CD4-positive, alpha-beta T cell (primary cell): ENCODE measurements at regions not wholly inside any gene's neighbourhood (a gene's known extent, or its start where the extent isn't known, plus 50 kb on each side); places are given as distances from the start of the nearest gene placed in this dataset.

Experiments used
- ATAC-seq: fragments of 200-7000 bp; cut with Tn5 transposase; one replicate; pipeline ENCODE4 v1.10.0; 2022; ENCODE audit warnings: mild to moderate bottlenecking; ENCODE audit not compliant: poor library complexity
- CTCF ChIA-PET: fragments of 350-600 bp; sonication (Branson Sonifier 250); formaldehyde crosslinking; loops from one replicate; lab custom pipeline; 2021; ENCODE audit warnings: antibody characterized with exemption, inconsistent platforms; lab: Charles Lee
- POLR2A ChIA-PET: fragments of 350-600 bp; sonication (Branson Sonifier 250); formaldehyde crosslinking; loops from one replicate; lab custom pipeline; 2021; ENCODE audit warnings: antibody characterized with exemption, inconsistent platforms; lab: Charles Lee
- DNase-seq, 14 experiments: peaks; one replicate each; pipeline ENCODE4 v3.0.0-alpha.2; 2013 to 2020; ENCODE audit warnings: mixed read lengths in 2 of 14
- H3K27ac ChIP-seq, 2 donors: one replicate each; pipeline versions ENCODE4 v1.5.1 to v1.7.0; 2013; ENCODE audit warnings: low read length in 2 of 2, low read depth in 1 of 2, mild to moderate bottlenecking in 1 of 2
- H3K27me3 ChIP-seq, 2 experiments: 1 replicate in 1 of 2; 2 replicates in 1 of 2; pipeline versions ENCODE4 v1.6.1 to v1.7.0; 2013; ENCODE audit warnings: low read length in 2 of 2, control low read depth in 1 of 2, mild to moderate bottlenecking in 1 of 2, moderate library complexity in 1 of 2; ENCODE audit not compliant: insufficient read depth in 2 of 2, control insufficient read depth in 1 of 2
- H3K36me3 ChIP-seq: one replicate; pipeline ENCODE4 v1.6.1; 2013; ENCODE audit warnings: low read length, control low read depth; ENCODE audit not compliant: insufficient read depth
- H3K4me1 ChIP-seq: one replicate; pipeline ENCODE4 v1.6.1; 2013; ENCODE audit warnings: low read length, control low read depth; ENCODE audit not compliant: insufficient read depth
- H3K4me3 ChIP-seq: one replicate; pipeline ENCODE4 v1.5.1; 2013; ENCODE audit warnings: mild to moderate bottlenecking, low read length, moderate library complexity
- H3K9me3 ChIP-seq, 2 experiments: 1 replicate in 1 of 2; 2 replicates in 1 of 2; pipeline versions ENCODE4 v1.6.1 to v1.7.0; 2013; ENCODE audit warnings: low read length in 2 of 2, mild to moderate bottlenecking in 2 of 2, control low read depth in 1 of 2, moderate library complexity in 1 of 2; ENCODE audit not compliant: control insufficient read depth in 1 of 2, insufficient read depth in 1 of 2
- H3K27ac Mint-ChIP-seq: one replicate; pipeline ENCODE4 v1.8.0; 2020; ENCODE audit warnings: mixed read lengths
- H3K27me3 Mint-ChIP-seq: one replicate; pipeline ENCODE4 v1.8.0; 2021; ENCODE audit warnings: mixed read lengths
- H3K36me3 Mint-ChIP-seq: one replicate; pipeline ENCODE4 v1.8.0; 2021; ENCODE audit warnings: low read depth, mixed read lengths
- H3K4me1 Mint-ChIP-seq: one replicate; pipeline ENCODE4 v1.8.0; 2021; ENCODE audit warnings: low read depth, mixed read lengths
- H3K4me3 Mint-ChIP-seq: one replicate; pipeline ENCODE4 v1.8.0; 2020; ENCODE audit warnings: mild to moderate bottlenecking, mixed read lengths
- H3K9me3 Mint-ChIP-seq: one replicate; pipeline ENCODE4 v1.8.0; 2020; ENCODE audit warnings: mixed read lengths
- CTCF ChIP-seq: fragments of 200-600 bp; IDR thresholded peaks from one replicate; pipeline ENCODE4 v1.8.0; 2022; ENCODE audit warnings: antibody characterized with exemption, mild to moderate bottlenecking
- intact Hi-C, 2 experiments: fragments of 100-400 bp; cut with DNase I in 1 of 2; cut with micrococcal nuclease in 1 of 2; formaldehyde crosslinking; loops; one replicate each; pipeline versions ENCODE4 v1.15.1 to v1.9.0; 2023 to 2025; cut with DNase I, micrococcal nuclease

- CTCF ChIA-PET: no interaction called here
- ATAC-seq (no peak), DNase-seq (no peak)
- Mint-ChIP-seq H3K36me3 (no peaks in the 10 kb centered on the region), H3K27me3 (no peaks in the 10 kb centered on the region), H3K4me3 (no peak overlapping the region), H3K27ac (no peak overlapping the region), H3K9me3 (peaks cover 3% of the 10 kb centered on the region), H3K4me1 (no peaks in the 10 kb centered on the region)
- TF ChIP-seq CTCF: no peak
- Histone ChIP-seq H3K36me3 (no peaks in the 10 kb centered on the region), H3K27ac (no peak overlapping the region), H3K9me3 (peaks cover 0 to 6% of the 10 kb centered on the region in 2 experiments), H3K27me3 (no peaks in the 10 kb centered on the region), H3K4me1 (no peaks in the 10 kb centered on the region), H3K4me3 (no peak overlapping the region)
- intact Hi-C loops: loop anchor here (5.0 to 10.0 kb wide), 4 partner anchors 290 to 620 kb away; partner anchors contain the start of gene IFT57 (in 1 of the 2)
- POLR2A ChIA-PET: no interaction called here
Observed at GRCh38 chr3:107934808-107935207, 156.0 kb downstream of the CD47 start.

GRCh38 chr3:107933450-107933849 lies 157.4 kb downstream of the CD47 start:
- no peak overlapping the region for H3K4me3 Mint-ChIP-seq
- no peak for DNase-seq
- H3K27me3 ChIP-seq: no peaks in the 10 kb centered on the region
- H3K27ac ChIP-seq: no peak overlapping the region
- peaks cover 0 to 6% of the 10 kb centered on the region in 2 experiments for H3K9me3 ChIP-seq
- no peak overlapping the region for H3K4me3 ChIP-seq
- no peaks in the 10 kb centered on the region for H3K36me3 ChIP-seq
- CTCF ChIA-PET: no interaction called here
- H3K36me3 Mint-ChIP-seq: no peaks in the 10 kb centered on the region
- no peak for TF ChIP-seq CTCF
- POLR2A ChIA-PET: no interaction called here
- ATAC-seq: no peak
- H3K27me3 Mint-ChIP-seq: no peaks in the 10 kb centered on the region
- H3K9me3 Mint-ChIP-seq: peaks cover 3% of the 10 kb centered on the region
- H3K4me1 ChIP-seq: no peaks in the 10 kb centered on the region
- no peak overlapping the region for H3K27ac Mint-ChIP-seq
- intact Hi-C loops: loop anchor here in 1 of 2 experiments (10.0 kb wide), 2 partner anchors 291 to 621 kb away; partner anchors contain the start of gene IFT57
- no peaks in the 10 kb centered on the region for H3K4me1 Mint-ChIP-seq

GRCh38 chr3:107931326-107931725 lies 159.5 kb downstream of the CD47 start:
- peaks cover 16% of the 10 kb centered on the region for H3K4me1 ChIP-seq
- ChIA-PET CTCF (no interaction called here), POLR2A (no interaction called here)
- no peak for TF ChIP-seq CTCF
- no peak overlapping the region for H3K4me3 ChIP-seq
- H3K4me1 Mint-ChIP-seq: peaks cover 14% of the 10 kb centered on the region
- no peak overlapping the region for H3K27ac ChIP-seq
- no peak for DNase-seq
- no peak overlapping the region for H3K27ac Mint-ChIP-seq
- no peaks in the 10 kb centered on the region for H3K27me3 Mint-ChIP-seq
- peaks cover 3% of the 10 kb centered on the region for H3K9me3 Mint-ChIP-seq
- H3K36me3 Mint-ChIP-seq: no peaks in the 10 kb centered on the region
- no peak overlapping the region for H3K4me3 Mint-ChIP-seq
- no peak for ATAC-seq
- H3K36me3 ChIP-seq: no peaks in the 10 kb centered on the region
- H3K27me3 ChIP-seq: peaks cover 0 to 6% of the 10 kb centered on the region in 2 experiments
- H3K9me3 ChIP-seq: peaks cover 0 to 6% of the 10 kb centered on the region in 2 experiments
- intact Hi-C loops: loop anchor here in 1 of 2 experiments (10.0 kb wide), 2 partner anchors 293 to 623 kb away; partner anchors contain the start of gene IFT57
